ENCODE measurements at regions not wholly inside any gene's neighbourhood (a gene's known extent, or its start where the extent isn't known, plus 50 kb on each side); places are given as distances from the start of the nearest gene placed in this dataset.
"Not testable (repeated sequence)": the region's sequence is repeated elsewhere in the genome, so short reads cannot be mapped to it uniquely, and the experiment has no call there.

GRCh38 chr13:80900561-80900960 lies 559.6 kb upstream of the SPRY2 start:
- DNase-seq, result no peak

GRCh38 chr13:80897641-80898040 lies 556.7 kb upstream of the SPRY2 start:
- not testable (repeated sequence) for DNase-seq

GRCh38 chr13:80894917-80895316 lies 554.0 kb upstream of the SPRY2 start:
- DNase-seq, result no peak

- DNase-seq, result no peak
These were observed 548.9 kb upstream of the SPRY2 start for GRCh38 chr13:80889829-80890228.

GRCh38 chr13:80888390-80888789 lies 547.5 kb upstream of the SPRY2 start:
- no peak for DNase-seq

GRCh38 chr13:80884056-80884785 lies 543.3 kb upstream of the SPRY2 start:
- DNase-seq, result no peak

- no peak for DNase-seq
These were observed 542.6 kb upstream of the SPRY2 start for GRCh38 chr13:80883545-80883944.

- no peak for DNase-seq
These were observed 541.1 kb upstream of the SPRY2 start for GRCh38 chr13:80881942-80882445.

GRCh38 chr13:80881495-80881894 lies 540.6 kb upstream of the SPRY2 start:
- no peak for DNase-seq

GRCh38 chr13:80881034-80881433 lies 540.1 kb upstream of the SPRY2 start:
- DNase-seq, result no peak

GRCh38 chr13:80877944-80878241 lies 537.0 kb upstream of the SPRY2 start:
- DNase-seq, result no peak

GRCh38 chr13:80877209-80877943 lies 536.5 kb upstream of the SPRY2 start:
- no peak for DNase-seq

GRCh38 chr13:80873589-80873988 lies 532.7 kb upstream of the SPRY2 start:
- peak in 1 of 5 donors; percentile 0 for DNase-seq

- not testable (repeated sequence) for DNase-seq
These were observed 531.0 kb upstream of the SPRY2 start for GRCh38 chr13:80871971-80872370.

GRCh38 chr13:80871481-80871880 lies 530.6 kb upstream of the SPRY2 start:
- DNase-seq, result no peak

GRCh38 chr13:80870186-80870585 lies 529.3 kb upstream of the SPRY2 start:
- no peak for DNase-seq

- DNase-seq, result no peak
These were observed 526.0 kb upstream of the SPRY2 start for GRCh38 chr13:80866921-80867320.

GRCh38 chr13:80865329-80865728 lies 524.4 kb upstream of the SPRY2 start:
- no peak for DNase-seq

GRCh38 chr13:80862456-80862855 lies 521.5 kb upstream of the SPRY2 start:
- DNase-seq, result no peak

- no peak for DNase-seq
These were observed 519.9 kb upstream of the SPRY2 start for GRCh38 chr13:80860845-80861244.

GRCh38 chr13:80858131-80858530 lies 517.2 kb upstream of the SPRY2 start:
- no peak for DNase-seq

- DNase-seq, result no peak
These were observed 516.4 kb upstream of the SPRY2 start for GRCh38 chr13:80857321-80857720.

- no peak for DNase-seq
These were observed 509.8 kb upstream of the SPRY2 start for GRCh38 chr13:80850771-80851170.

- DNase-seq, result no peak
These were observed 503.2 kb upstream of the SPRY2 start for GRCh38 chr13:80844164-80844563.

Measured in T-helper 1 cell (primary cell).